ENCODE measurements at regions not wholly inside any gene's neighbourhood (a gene's known extent, or its start where the extent isn't known, plus 50 kb on each side); places are given as distances from the start of the nearest gene placed in this dataset.
A peak's percentile ranks its signal among the peaks of the same experiment; 100 is the strongest.

DNA sequence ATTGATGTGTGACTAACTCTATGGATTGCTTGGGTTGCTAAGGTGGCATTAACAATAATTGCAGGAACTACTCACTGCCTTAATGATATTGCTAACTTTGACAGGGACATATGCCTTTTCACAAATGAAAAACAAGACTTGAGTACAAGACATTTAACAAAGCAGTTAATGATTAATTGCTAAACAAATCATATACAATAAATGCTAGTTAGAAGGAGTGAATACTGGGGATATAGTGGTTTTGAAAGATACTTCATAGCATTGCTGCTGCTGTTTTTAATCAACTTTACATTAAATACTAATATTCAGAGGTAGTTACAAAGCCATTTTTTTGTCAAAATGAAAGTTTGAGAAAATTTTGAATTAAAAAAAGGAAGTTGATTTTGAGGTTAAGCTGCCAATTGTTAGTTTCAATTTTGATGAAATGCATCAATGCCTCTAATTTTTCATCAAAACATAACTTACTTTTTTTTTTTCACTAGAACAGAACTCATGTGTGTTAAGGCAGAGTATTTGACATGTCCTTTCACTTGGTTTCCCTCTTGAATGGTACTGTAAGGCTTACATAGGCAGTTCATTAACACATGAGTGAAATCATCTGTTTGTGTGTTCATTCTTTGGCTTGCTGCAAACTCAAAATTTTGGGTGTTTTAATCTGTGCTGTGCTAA lies 106.2 kb upstream of the SEMA3D start:
- Histone ChIP-seq H3K4me3 (ENCODE audit: low read depth, low read length) (no peak overlapping the region), H3K4me1 (ENCODE audit: control insufficient read depth in 1 of 2, insufficient read depth in 2 of 2, low read length in 2 of 2) (no peaks in the 10 kb centered on the region), H3K79me1 (ENCODE audit: low read length) (no peaks in the 10 kb centered on the region), H3K27me3 (ENCODE audit: insufficient read depth, low read length) (no peaks in the 10 kb centered on the region), H4K8ac (ENCODE audit: low read depth, low read length) (no peak overlapping the region), H3K14ac (ENCODE audit: low read length) (no peak overlapping the region), H3K4ac (ENCODE audit: low read depth, low read length) (no peak overlapping the region), H3K27ac (ENCODE audit: low read depth, low read length) (no peak overlapping the region), H3K9me3 (ENCODE audit: insufficient read depth, low read depth, low read length) (no peaks in the 10 kb centered on the region), H2AFZ (ENCODE audit: insufficient read depth, low read length, poor library complexity) (no peak overlapping the region), H3K18ac (ENCODE audit: low read length) (no peak overlapping the region), H4K91ac (ENCODE audit: low read depth, low read length) (no peak overlapping the region), H3K23ac (ENCODE audit: low read length) (no peak overlapping the region), H2BK5ac (ENCODE audit: low read depth, low read length, poor library complexity) (no peak overlapping the region), H2AK5ac (ENCODE audit: low read length) (no peak overlapping the region), H3K79me2 (ENCODE audit: control insufficient read depth, insufficient read depth, low read length, poor library complexity) (no peaks in the 10 kb centered on the region), H2BK120ac (ENCODE audit: insufficient read depth, low read length, poor library complexity) (no peak overlapping the region), H2BK12ac (ENCODE audit: low read length) (no peak overlapping the region), H3K36me3 (ENCODE audit: control insufficient read depth in 1 of 2, insufficient read depth in 2 of 2, low read length in 2 of 2) (no peaks in the 10 kb centered on the region), H3K4me2 (ENCODE audit: low read length) (no peak overlapping the region), H3K9ac (ENCODE audit: low read length) (no peak overlapping the region), H4K12ac (ENCODE audit: low read depth, low read length) (no peak overlapping the region)
- DNase-seq = no peak

- Histone ChIP-seq H2AFZ (ENCODE audit: insufficient read depth, low read length, poor library complexity) (no peak overlapping the region), H3K4ac (ENCODE audit: low read depth, low read length) (no peak overlapping the region), H3K18ac (ENCODE audit: low read length) (no peak overlapping the region), H2BK5ac (ENCODE audit: low read depth, low read length, poor library complexity) (no peak overlapping the region), H4K12ac (ENCODE audit: low read depth, low read length) (no peak overlapping the region), H3K4me3 (ENCODE audit: low read depth, low read length) (no peak overlapping the region), H3K36me3 (ENCODE audit: control insufficient read depth in 1 of 2, insufficient read depth in 2 of 2, low read length in 2 of 2) (no peaks in the 10 kb centered on the region), H3K9me3 (ENCODE audit: insufficient read depth, low read depth, low read length) (no peaks in the 10 kb centered on the region), H3K4me1 (ENCODE audit: control insufficient read depth in 1 of 2, insufficient read depth in 2 of 2, low read length in 2 of 2) (no peaks in the 10 kb centered on the region), H4K8ac (ENCODE audit: low read depth, low read length) (no peak overlapping the region), H3K79me2 (ENCODE audit: control insufficient read depth, insufficient read depth, low read length, poor library complexity) (no peaks in the 10 kb centered on the region), H3K4me2 (ENCODE audit: low read length) (no peak overlapping the region), H2AK5ac (ENCODE audit: low read length) (no peak overlapping the region), H3K27me3 (ENCODE audit: insufficient read depth, low read length) (no peaks in the 10 kb centered on the region), H3K79me1 (ENCODE audit: low read length) (no peaks in the 10 kb centered on the region), H3K14ac (ENCODE audit: low read length) (no peak overlapping the region), H3K27ac (ENCODE audit: low read depth, low read length) (no peak overlapping the region), H4K91ac (ENCODE audit: low read depth, low read length) (no peak overlapping the region), H3K9ac (ENCODE audit: low read length) (no peak overlapping the region), H2BK12ac (ENCODE audit: low read length) (no peak overlapping the region), H2BK120ac (ENCODE audit: insufficient read depth, low read length, poor library complexity) (no peak overlapping the region), H3K23ac (ENCODE audit: low read length) (no peak overlapping the region)
- WGBS (ENCODE audit: extremely low coverage, insufficient coverage, insufficient read length) = no CpG with 5 or more reads among the region's 2 CpGs
- DNase-seq = no peak
These were observed 103.4 kb upstream of the SEMA3D start for GRCh38 chr7:85290269-85290668.

- Histone ChIP-seq H3K27ac (ENCODE audit: low read depth, low read length) (no peak overlapping the region), H3K23ac (ENCODE audit: low read length) (no peak overlapping the region), H3K14ac (ENCODE audit: low read length) (no peak overlapping the region), H3K79me2 (ENCODE audit: control insufficient read depth, insufficient read depth, low read length, poor library complexity) (no peaks in the 10 kb centered on the region), H3K4me3 (ENCODE audit: low read depth, low read length) (no peak overlapping the region), H2BK12ac (ENCODE audit: low read length) (no peak overlapping the region), H2AK5ac (ENCODE audit: low read length) (no peak overlapping the region), H3K79me1 (ENCODE audit: low read length) (no peaks in the 10 kb centered on the region), H2BK5ac (ENCODE audit: low read depth, low read length, poor library complexity) (no peak overlapping the region), H3K4me1 (ENCODE audit: control insufficient read depth in 1 of 2, insufficient read depth in 2 of 2, low read length in 2 of 2) (no peaks in the 10 kb centered on the region), H4K8ac (ENCODE audit: low read depth, low read length) (no peak overlapping the region), H2BK120ac (ENCODE audit: insufficient read depth, low read length, poor library complexity) (no peak overlapping the region), H2AFZ (ENCODE audit: insufficient read depth, low read length, poor library complexity) (no peak overlapping the region), H3K4me2 (ENCODE audit: low read length) (no peak overlapping the region), H3K27me3 (ENCODE audit: insufficient read depth, low read length) (no peaks in the 10 kb centered on the region), H4K91ac (ENCODE audit: low read depth, low read length) (no peak overlapping the region), H3K18ac (ENCODE audit: low read length) (no peak overlapping the region), H3K36me3 (ENCODE audit: control insufficient read depth in 1 of 2, insufficient read depth in 2 of 2, low read length in 2 of 2) (no peaks in the 10 kb centered on the region), H3K4ac (ENCODE audit: low read depth, low read length) (no peak overlapping the region), H4K12ac (ENCODE audit: low read depth, low read length) (no peak overlapping the region), H3K9me3 (ENCODE audit: insufficient read depth, low read depth, low read length) (no peaks in the 10 kb centered on the region), H3K9ac (ENCODE audit: low read length) (no peak overlapping the region)
- DNase-seq = no peak
- whole genome bisulfite sequencing (ENCODE audit: extremely low coverage, insufficient coverage, insufficient read length) = no CpG with 5 or more reads among the region's 4 CpGs
These were observed 102.4 kb upstream of the SEMA3D start for GRCh38 chr7:85289279-85289678.

- no peaks in the 10 kb centered on the region for H3K79me1 ChIP-seq (ENCODE audit: low read length)
- H2BK5ac ChIP-seq (ENCODE audit: low read depth, low read length, poor library complexity) = no peak overlapping the region
- H3K4me3 ChIP-seq (ENCODE audit: low read depth, low read length) = no peak overlapping the region
- H3K4me1 ChIP-seq (ENCODE audit: control insufficient read depth in 1 of 2, insufficient read depth in 2 of 2, low read length in 2 of 2) = no peaks in the 10 kb centered on the region
- no peak overlapping the region for H2BK120ac ChIP-seq (ENCODE audit: insufficient read depth, low read length, poor library complexity)
- H4K8ac ChIP-seq (ENCODE audit: low read depth, low read length) = no peak overlapping the region
- no peak overlapping the region for H3K4me2 ChIP-seq (ENCODE audit: low read length)
- H3K18ac ChIP-seq (ENCODE audit: low read length) = no peak overlapping the region
- no peaks in the 10 kb centered on the region for H3K36me3 ChIP-seq (ENCODE audit: control insufficient read depth in 1 of 2, insufficient read depth in 2 of 2, low read length in 2 of 2)
- H3K27ac ChIP-seq (ENCODE audit: low read depth, low read length) = no peak overlapping the region
- H3K14ac ChIP-seq (ENCODE audit: low read length) = no peak overlapping the region
- no peak overlapping the region for H3K23ac ChIP-seq (ENCODE audit: low read length)
- WGBS (ENCODE audit: extremely low coverage, insufficient coverage, insufficient read length) = no CpG with 5 or more reads among the region's 4 CpGs
- no peak overlapping the region for H3K9ac ChIP-seq (ENCODE audit: low read length)
- no peaks in the 10 kb centered on the region for H3K79me2 ChIP-seq (ENCODE audit: control insufficient read depth, insufficient read depth, low read length, poor library complexity)
- no peak overlapping the region for H2AFZ ChIP-seq (ENCODE audit: insufficient read depth, low read length, poor library complexity)
- DNase-seq = peak; percentile 16 to 54
- no peak overlapping the region for H4K91ac ChIP-seq (ENCODE audit: low read depth, low read length)
- no peaks in the 10 kb centered on the region for H3K27me3 ChIP-seq (ENCODE audit: insufficient read depth, low read length)
- no peaks in the 10 kb centered on the region for H3K9me3 ChIP-seq (ENCODE audit: insufficient read depth, low read depth, low read length)
- H3K4ac ChIP-seq (ENCODE audit: low read depth, low read length) = no peak overlapping the region
- no peak overlapping the region for H2BK12ac ChIP-seq (ENCODE audit: low read length)
- no peak overlapping the region for H4K12ac ChIP-seq (ENCODE audit: low read depth, low read length)
- no peak overlapping the region for H2AK5ac ChIP-seq (ENCODE audit: low read length)
These were observed 100.4 kb upstream of the SEMA3D start for GRCh38 chr7:85287106-85287825.

Measured in trophoblast cell (in vitro differentiated cells and primary cell).